MCF 10A (cell line): ENCODE measurements at regions not wholly inside any gene's neighbourhood (a gene's known extent, or its start where the extent isn't known, plus 50 kb on each side); places are given as distances from the start of the nearest gene placed in this dataset.
"Not testable (repeated sequence)": the region's sequence is repeated elsewhere in the genome, so short reads cannot be mapped to it uniquely, and the experiment has no call there.

ENCODE experiments used
- BruUV-seq: library from RNA; stranded (reverse); fragments of 400-500 nt; replicated peaks from 2 replicates; lab custom pipeline; 2021; lab: Mats Ljungman, UMichigan
- CTCF ChIA-PET: fragments of 300-600 bp; sonication (Branson Sonifier 250); formaldehyde crosslinking; extraction: SDS; loops from one replicate; lab custom pipeline; 2021; ENCODE audit warnings: antibody characterized with exemption, inconsistent platforms; lab: Yijun Ruan, JAX
- POLR2A ChIA-PET: fragments of 300-600, 350-650 bp; sonication (Branson Sonifier 250); formaldehyde crosslinking; extraction: SDS; loops from one replicate; lab custom pipeline; 2020; ENCODE audit warnings: antibody characterized with exemption, inconsistent platforms; lab: Yijun Ruan, JAX
- DNase-seq: peaks from one replicate; pipeline ENCODE4 v3.0.0-alpha.2; 2018; ENCODE audit not compliant: unreplicated experiment
- H3K27ac Mint-ChIP-seq: one replicate; pipeline ENCODE4 v1.8.0; 2022; ENCODE audit warnings: mild to moderate bottlenecking, low read depth, mixed read lengths; ENCODE audit not compliant: unreplicated experiment
- H3K27me3 Mint-ChIP-seq: one replicate; pipeline ENCODE4 v1.8.0; 2022; ENCODE audit warnings: mixed read lengths; ENCODE audit not compliant: insufficient read depth, unreplicated experiment
- H3K36me3 Mint-ChIP-seq: one replicate; pipeline ENCODE4 v1.8.0; 2022; ENCODE audit warnings: mild to moderate bottlenecking, moderate library complexity, mixed read lengths; ENCODE audit not compliant: insufficient read depth, unreplicated experiment
- H3K4me1 Mint-ChIP-seq: one replicate; pipeline ENCODE4 v1.8.0; 2022; ENCODE audit warnings: mixed read lengths; ENCODE audit not compliant: insufficient read depth, unreplicated experiment
- H3K4me3 Mint-ChIP-seq: one replicate; pipeline ENCODE4 v1.8.0; 2022; ENCODE audit warnings: mild to moderate bottlenecking, moderate library complexity, mixed read lengths; ENCODE audit not compliant: unreplicated experiment
- H3K9me3 Mint-ChIP-seq: one replicate; pipeline ENCODE4 v1.8.0; 2022; ENCODE audit warnings: mixed read lengths; ENCODE audit not compliant: unreplicated experiment
- intact Hi-C: fragments of 100-400 bp; cut with micrococcal nuclease; formaldehyde crosslinking; loops from 2 replicates; pipeline ENCODE4 v1.14.1; 2022
- TF ChIP-seq, protein P1 (sequence below): fragments of 200-600 bp; IDR thresholded peaks from one replicate; pipeline ENCODE4 v1.8.0; 2022; ENCODE audit warnings: antibody characterized with exemption, mild to moderate bottlenecking; ENCODE audit not compliant: unreplicated experiment

DNA sequence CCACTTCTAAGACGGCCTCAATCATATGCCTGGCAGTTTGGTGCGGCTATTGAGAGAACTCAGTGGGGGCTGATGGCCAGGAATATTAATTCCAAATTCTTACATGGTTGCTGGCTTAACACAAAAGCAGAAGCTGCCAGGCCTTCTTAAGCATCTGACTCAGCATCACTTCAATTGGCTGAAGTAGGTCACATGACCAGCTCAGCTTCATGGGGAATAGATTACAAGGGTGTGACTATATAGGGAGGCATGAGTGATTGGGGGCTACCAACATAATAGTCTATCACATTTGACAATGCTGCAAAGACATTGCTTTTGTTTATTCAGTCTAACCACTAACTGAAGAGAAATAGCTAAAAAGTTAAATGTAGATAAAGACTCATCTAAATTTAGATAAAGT is 101.6 kb upstream of the ANKRD28 start:
- TF ChIP-seq, protein P1, sequence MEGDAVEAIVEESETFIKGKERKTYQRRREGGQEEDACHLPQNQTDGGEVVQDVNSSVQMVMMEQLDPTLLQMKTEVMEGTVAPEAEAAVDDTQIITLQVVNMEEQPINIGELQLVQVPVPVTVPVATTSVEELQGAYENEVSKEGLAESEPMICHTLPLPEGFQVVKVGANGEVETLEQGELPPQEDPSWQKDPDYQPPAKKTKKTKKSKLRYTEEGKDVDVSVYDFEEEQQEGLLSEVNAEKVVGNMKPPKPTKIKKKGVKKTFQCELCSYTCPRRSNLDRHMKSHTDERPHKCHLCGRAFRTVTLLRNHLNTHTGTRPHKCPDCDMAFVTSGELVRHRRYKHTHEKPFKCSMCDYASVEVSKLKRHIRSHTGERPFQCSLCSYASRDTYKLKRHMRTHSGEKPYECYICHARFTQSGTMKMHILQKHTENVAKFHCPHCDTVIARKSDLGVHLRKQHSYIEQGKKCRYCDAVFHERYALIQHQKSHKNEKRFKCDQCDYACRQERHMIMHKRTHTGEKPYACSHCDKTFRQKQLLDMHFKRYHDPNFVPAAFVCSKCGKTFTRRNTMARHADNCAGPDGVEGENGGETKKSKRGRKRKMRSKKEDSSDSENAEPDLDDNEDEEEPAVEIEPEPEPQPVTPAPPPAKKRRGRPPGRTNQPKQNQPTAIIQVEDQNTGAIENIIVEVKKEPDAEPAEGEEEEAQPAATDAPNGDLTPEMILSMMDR, result no peak
- Mint-ChIP-seq H3K27ac (no peak overlapping the region), H3K36me3 (no peaks in the 10 kb centered on the region), H3K4me3 (no peak overlapping the region), H3K27me3 (no peaks in the 10 kb centered on the region), H3K4me1 (peaks cover 24% of the 10 kb centered on the region), H3K9me3 (no peaks in the 10 kb centered on the region)
- intact Hi-C loops, result no loop called here
- ChIA-PET POLR2A (interaction anchor here (1.3 kb wide), 1 partner anchor 34 kb away, joined by 3 read pairs; no protein-coding TSS in a partner anchor), CTCF (no interaction called here)
- BruUV-seq, result no TSS peak
- peak; percentile 30 for DNase-seq

DNA sequence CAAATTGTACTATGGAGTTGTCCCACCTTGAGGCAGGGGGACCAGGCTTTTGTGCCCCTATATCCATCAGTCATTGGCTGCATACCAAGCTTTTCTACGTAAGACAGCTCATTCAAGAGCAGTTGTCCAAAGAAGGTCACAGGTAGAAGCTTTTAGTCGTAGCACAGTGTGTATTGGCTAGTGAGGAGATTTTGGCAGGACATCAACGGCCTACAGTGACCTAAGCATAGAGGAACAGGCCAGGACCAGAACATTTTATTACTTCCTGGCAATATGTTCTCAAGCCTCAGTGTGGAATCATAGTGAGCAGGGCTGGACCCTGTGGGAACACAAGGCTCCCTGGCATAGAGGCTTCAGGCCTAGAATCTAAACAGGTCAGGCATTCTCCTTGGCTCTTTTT is 105.4 kb upstream of the ANKRD28 start:
- TF ChIP-seq, protein P1, result no peak
- CTCF ChIA-PET, result interaction anchor here (2.1 kb wide), 1 partner anchor 11 kb away, joined by 4 read pairs; no protein-coding TSS in a partner anchor
- H3K27ac Mint-ChIP-seq, result peak overlapping the region; percentile 96
- no TSS peak for BruUV-seq
- POLR2A ChIA-PET, result interaction anchor here (0.6 to 2.0 kb wide), 7 partner anchors 9 to 329 kb away, joined by 3 to 9 read pairs (median 4); no protein-coding TSS in a partner anchor
- peak; percentile 74 for DNase-seq
- H3K9me3 Mint-ChIP-seq, result no peaks in the 10 kb centered on the region
- intact Hi-C loops, result no loop called here
- peaks cover 28% of the 10 kb centered on the region for H3K4me1 Mint-ChIP-seq
- H3K4me3 Mint-ChIP-seq, result peak overlapping the region; percentile 39
- no peaks in the 10 kb centered on the region for H3K36me3 Mint-ChIP-seq
- no peaks in the 10 kb centered on the region for H3K27me3 Mint-ChIP-seq

DNA sequence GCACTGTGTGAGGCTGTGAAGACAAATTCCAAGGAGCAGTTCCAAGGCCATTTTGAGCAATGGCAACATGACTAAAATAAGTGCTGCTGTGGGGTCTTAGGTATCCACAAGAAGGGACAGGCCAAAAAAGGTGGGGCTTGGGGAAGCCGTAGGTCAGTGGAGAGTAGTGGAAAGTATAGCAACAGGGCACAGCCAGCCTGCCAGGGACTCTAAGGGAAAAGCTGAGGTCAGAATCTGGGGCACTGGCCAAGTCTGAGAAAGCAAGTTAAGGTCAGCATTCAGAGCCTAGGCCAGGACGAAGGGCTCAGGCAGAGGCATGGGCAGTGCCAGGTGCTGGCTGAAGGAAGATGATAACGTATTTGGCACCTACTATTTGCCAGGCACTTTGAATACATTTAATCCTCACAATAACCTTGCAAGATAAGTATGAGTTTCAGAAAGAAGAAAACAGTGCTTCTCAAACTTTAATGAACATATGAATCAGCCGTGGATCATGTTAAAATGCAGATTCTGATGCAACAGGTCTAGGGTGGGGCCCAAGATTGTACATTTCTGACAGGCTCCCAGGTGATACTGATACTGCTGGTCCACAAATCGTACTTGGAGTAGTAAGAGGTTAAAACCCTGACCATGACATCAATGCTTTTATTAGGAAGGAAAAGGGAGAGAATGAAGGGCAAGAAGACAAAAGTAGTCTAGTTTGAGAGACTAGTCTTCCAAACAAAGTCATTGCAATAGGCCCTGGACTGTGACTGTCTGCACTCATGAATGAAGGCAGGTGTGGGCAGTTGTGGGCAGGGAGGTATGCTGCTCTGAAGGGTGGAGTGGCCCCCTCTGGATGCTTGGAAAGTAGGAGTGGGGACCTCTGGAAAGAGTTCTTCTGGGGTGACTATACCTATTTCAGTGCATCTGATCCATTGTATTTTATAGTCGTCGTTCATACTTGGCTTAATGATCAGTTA is 106.3 kb upstream of the ANKRD28 start:
- Mint-ChIP-seq H3K27ac (peak overlapping the region; percentile 96), H3K4me3 (peak overlapping the region; percentile 39), H3K4me1 (peaks cover 28% of the 10 kb centered on the region), H3K27me3 (no peaks in the 10 kb centered on the region), H3K9me3 (no peaks in the 10 kb centered on the region), H3K36me3 (no peaks in the 10 kb centered on the region)
- BruUV-seq, result TSS peak; percentile 53
- ChIA-PET CTCF (no interaction called here), POLR2A (interaction anchor here (0.7 kb wide), 1 partner anchor 12 kb away, joined by 4 read pairs; no protein-coding TSS in a partner anchor)
- intact Hi-C loops, result no loop called here
- TF ChIP-seq, protein P1, result no peak
- peak; percentile 66 for DNase-seq

DNA sequence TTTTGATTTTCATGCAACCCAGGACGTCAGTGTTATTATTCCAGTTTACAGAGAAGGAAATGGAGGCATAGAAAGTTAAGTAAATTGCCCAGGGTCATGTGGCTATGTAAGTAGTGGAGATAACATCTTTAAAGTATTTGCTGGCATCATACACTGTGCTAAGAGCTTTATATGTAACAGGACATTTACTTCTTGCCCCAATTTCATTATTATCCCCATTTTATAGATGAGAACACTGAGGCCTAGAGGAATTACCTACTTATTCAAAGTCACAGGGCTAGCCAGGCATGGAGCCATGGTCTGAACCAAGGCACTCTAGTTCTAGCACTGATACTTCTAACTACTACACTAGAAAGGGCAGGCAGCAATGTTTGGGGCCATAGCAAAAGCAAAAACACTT is 107.3 kb upstream of the ANKRD28 start:
- H3K9me3 Mint-ChIP-seq, result no peaks in the 10 kb centered on the region
- TF ChIP-seq, protein P1, result no peak
- peaks cover 22% of the 10 kb centered on the region for H3K4me1 Mint-ChIP-seq
- no peak for DNase-seq
- ChIA-PET POLR2A (no interaction called here), CTCF (no interaction called here)
- peak overlapping the region; percentile 96 for H3K27ac Mint-ChIP-seq
- no peaks in the 10 kb centered on the region for H3K27me3 Mint-ChIP-seq
- intact Hi-C loops, result no loop called here
- H3K36me3 Mint-ChIP-seq, result no peaks in the 10 kb centered on the region
- no peak overlapping the region for H3K4me3 Mint-ChIP-seq
- no TSS peak for BruUV-seq

DNA sequence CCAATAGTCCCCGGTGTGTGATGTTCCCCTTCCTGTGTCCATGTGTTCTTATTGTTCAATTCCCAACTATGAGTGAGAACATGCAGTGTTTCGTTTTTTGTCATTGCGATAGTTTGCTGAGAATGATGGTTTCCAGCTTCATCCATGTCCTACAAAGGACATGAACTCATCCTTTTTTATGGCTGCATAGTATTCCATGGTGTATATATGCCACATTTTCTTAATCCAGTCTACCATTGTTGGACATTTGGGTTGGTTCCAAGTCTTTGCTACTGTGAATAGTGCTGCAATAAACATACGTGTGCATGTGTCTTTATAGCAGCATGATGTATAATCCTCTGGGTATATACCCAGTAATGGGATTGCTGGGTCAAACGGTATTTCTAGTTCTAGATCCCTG is 109.6 kb upstream of the ANKRD28 start:
- CTCF ChIA-PET, H3K4me3 Mint-ChIP-seq, H3K36me3 Mint-ChIP-seq, POLR2A ChIA-PET, BruUV-seq, intact Hi-C loops, H3K27ac Mint-ChIP-seq, H3K27me3 Mint-ChIP-seq, H3K9me3 Mint-ChIP-seq, DNase-seq: not testable (repeated sequence)
- H3K4me1 Mint-ChIP-seq, result peaks cover 22% of the 10 kb centered on the region
